PC-9 (cell line): ENCODE measurements at regions not wholly inside any gene's neighbourhood (a gene's known extent, or its start where the extent isn't known, plus 50 kb on each side); places are given as distances from the start of the nearest gene placed in this dataset.

Experiments
- CTCF ChIP-seq: fragments of 200-600 bp; sonication (generic); conservative IDR thresholded peaks from 2 replicates; pipeline ENCODE4 v1.6.1; 2017; ENCODE audit warnings: mixed run types, antibody characterized with exemption, mild to moderate bottlenecking, moderate library complexity
- EZH2 ChIP-seq: fragments of 200-600 bp; sonication (generic); IDR thresholded peaks from 2 replicates; pipeline ENCODE4 v1.8.0; 2017; ENCODE audit warnings: antibody characterized with exemption, low read depth

GRCh38 chr4:31787701-31788100, 1067.5 kb downstream of the PCDH7 start:
- TF ChIP-seq CTCF (no peak), EZH2 (no peak)
